IMR-90 (cell line): ENCODE measurements at regions not wholly inside any gene's neighbourhood (a gene's known extent, or its start where the extent isn't known, plus 50 kb on each side); places are given as distances from the start of the nearest gene placed in this dataset.

Source experiments
- ATAC-seq: fragments of 200-7000 bp; cut with Tn5 transposase; 2 replicates; pipeline ENCODE4 v1.9.1; 2020; ENCODE audit warnings: low read depth, mild to moderate bottlenecking, moderate library complexity
- BruUV-seq: library from RNA; stranded (reverse); fragments of 400-500 nt; replicated peaks from 2 replicates; lab custom pipeline; 2021; lab: Mats Ljungman, UMichigan
- CTCF ChIA-PET: fragments of 300-600 bp; formaldehyde crosslinking; extraction: SDS; loops from one replicate; lab custom pipeline; 2021; ENCODE audit warnings: antibody characterized with exemption; lab: Yijun Ruan, JAX
- POLR2A ChIA-PET: fragments of 300-600 bp; sonication (Branson Sonifier 250); formaldehyde crosslinking; loops from one replicate; lab custom pipeline; 2022; ENCODE audit warnings: antibody characterized with exemption; ENCODE audit not compliant: unreplicated experiment; lab: Charles Lee
- DNase-seq: peaks from one replicate; pipeline ENCODE4 v3.0.0; 2013
- H2AFZ ChIP-seq: replicated peaks from 2 replicates; pipeline ENCODE3; 2013; ENCODE audit warnings: low read length, mild to moderate bottlenecking; ENCODE audit not compliant: poor library complexity
- H2AK5ac ChIP-seq: 2 replicates; pipeline ENCODE4 v1.6.1; 2013; ENCODE audit warnings: low read depth, low read length, inconsistent platforms
- H2AK9ac ChIP-seq: replicated peaks from 2 replicates; pipeline ENCODE3; 2013; ENCODE audit warnings: mild to moderate bottlenecking, low read depth, low read length, moderate library complexity; ENCODE audit not compliant: poor library complexity
- H2BK120ac ChIP-seq: 2 replicates; pipeline ENCODE4 v1.6.1; 2013; ENCODE audit warnings: low read depth, low read length, inconsistent platforms
- H2BK15ac ChIP-seq: 3 replicates; pipeline ENCODE4 v1.6.1; 2013; ENCODE audit warnings: low read depth, low read length, inconsistent platforms
- H2BK20ac ChIP-seq: 2 replicates; pipeline ENCODE4 v1.6.1; 2013; ENCODE audit warnings: low read depth, mild to moderate bottlenecking, inconsistent platforms, low read length, moderate library complexity
- H2BK5ac ChIP-seq: 2 replicates; pipeline ENCODE4 v1.6.1; 2013; ENCODE audit warnings: mild to moderate bottlenecking, low read depth, low read length, inconsistent platforms; ENCODE audit not compliant: poor library complexity, severe bottlenecking
- H3K14ac ChIP-seq: replicated peaks from 2 replicates; pipeline ENCODE4 v1.6.1; 2013; ENCODE audit warnings: low read depth, low read length, inconsistent platforms
- H3K18ac ChIP-seq: 2 replicates; pipeline ENCODE4 v1.6.1; 2013; ENCODE audit warnings: low read depth, low read length, control low read depth
- H3K23ac ChIP-seq: 2 replicates; pipeline ENCODE4 v1.6.1; 2013; ENCODE audit warnings: low read depth, low read length, inconsistent platforms
- H3K27ac ChIP-seq: 2 replicates; pipeline ENCODE4 v1.5.1; 2013; ENCODE audit warnings: mild to moderate bottlenecking, control low read depth, low read length; ENCODE audit not compliant: insufficient read depth
- H3K27me3 ChIP-seq: 2 replicates; pipeline ENCODE4 v1.6.1; 2013; ENCODE audit warnings: low read length; ENCODE audit not compliant: control insufficient read depth, insufficient read depth
- H3K36me3 ChIP-seq: 2 replicates; pipeline ENCODE4 v1.6.1; 2013; ENCODE audit warnings: low read length, mixed read lengths; ENCODE audit not compliant: control insufficient read depth, insufficient read depth
- H3K4ac ChIP-seq: 2 replicates; pipeline ENCODE4 v1.6.1; 2013; ENCODE audit warnings: low read depth, low read length, inconsistent platforms
- H3K4me1 ChIP-seq: 2 replicates; pipeline ENCODE4 v1.6.1; 2013; ENCODE audit warnings: low read length, mixed read lengths; ENCODE audit not compliant: control insufficient read depth, insufficient read depth
- H3K4me2 ChIP-seq: 2 replicates; pipeline ENCODE4 v1.6.1; 2013; ENCODE audit warnings: low read depth, mild to moderate bottlenecking, control low read depth, low read length, moderate library complexity
- H3K4me3 ChIP-seq: 2 replicates; pipeline ENCODE4 v1.5.1; 2013; ENCODE audit warnings: low read depth, mild to moderate bottlenecking, control low read depth, low read length, moderate library complexity; ENCODE audit not compliant: insufficient read depth
- H3K56ac ChIP-seq: 2 replicates; pipeline ENCODE4 v1.6.1; 2013; ENCODE audit warnings: low read length, inconsistent platforms; ENCODE audit not compliant: insufficient read depth; ENCODE audit errors: extremely low read depth
- H3K79me1 ChIP-seq, 2 experiments: 2 replicates each; pipeline ENCODE4 v1.6.1; 2013; ENCODE audit warnings: low read length in 2 of 2, inconsistent platforms in 1 of 2, low read depth in 1 of 2
- H3K9ac ChIP-seq: 2 replicates; pipeline ENCODE4 v1.6.1; 2013; ENCODE audit warnings: low read depth, low read length, control low read depth
- H3K9me1 ChIP-seq: 2 replicates; pipeline ENCODE4 v1.6.1; 2013; ENCODE audit warnings: low read length, inconsistent platforms; ENCODE audit not compliant: insufficient read depth
- H3K9me3 ChIP-seq: 2 replicates; pipeline ENCODE4 v1.6.1; 2013; ENCODE audit warnings: low read length; ENCODE audit not compliant: control insufficient read depth, insufficient read depth
- H4K20me1 ChIP-seq: 2 replicates; pipeline ENCODE4 v1.6.1; 2013; ENCODE audit warnings: low read length, inconsistent platforms; ENCODE audit not compliant: insufficient read depth
- H4K5ac ChIP-seq: 2 replicates; pipeline ENCODE4 v1.6.1; 2013; ENCODE audit warnings: mild to moderate bottlenecking, low read depth, low read length, control low read depth
- H4K8ac ChIP-seq, 2 experiments: 2 replicates each; pipeline ENCODE4 v1.6.1; 2013; ENCODE audit warnings: low read depth in 2 of 2, low read length in 2 of 2, control low read depth in 1 of 2, inconsistent platforms in 1 of 2
- H4K91ac ChIP-seq: 2 replicates; pipeline ENCODE4 v1.6.1; 2013; ENCODE audit warnings: low read depth, low read length, inconsistent platforms; ENCODE audit not compliant: insufficient read depth
- CEBPB ChIP-seq: IDR thresholded peaks from 2 replicates; pipeline ENCODE4 v1.6.1; 2012; ENCODE audit warnings: low read depth, low read length, improper control_type of control experiment
- CHD1 ChIP-seq: IDR thresholded peaks from 2 replicates; pipeline ENCODE4 v1.6.1; 2012; ENCODE audit warnings: low read depth, low read length, improper control_type of control experiment
- CTCF ChIP-seq: conservative IDR thresholded peaks from 2 replicates; pipeline ENCODE4 v1.5.1; 2012; ENCODE audit warnings: mild to moderate bottlenecking, low read depth, low read length, improper control_type of control experiment
- MAFK ChIP-seq: IDR thresholded peaks from 2 replicates; pipeline ENCODE4 v1.6.1; 2012; ENCODE audit warnings: low read depth, low read length, improper control_type of control experiment
- MAZ ChIP-seq: IDR thresholded peaks from 2 replicates; pipeline ENCODE4 v1.6.1; 2012; ENCODE audit warnings: low read depth, mild to moderate bottlenecking, low read length, improper control_type of control experiment, moderate library complexity, borderline replicate concordance
- NFE2L2 ChIP-seq: fragments of 150-350 bp; IDR thresholded peaks from 2 replicates; pipeline ENCODE4 v1.6.1; 2016; ENCODE audit warnings: low read depth, mild to moderate bottlenecking, low read length
- POLR2A ChIP-seq: IDR thresholded peaks from 2 replicates; pipeline ENCODE4 v1.6.1; 2012; ENCODE audit warnings: mild to moderate bottlenecking, low read depth, low read length
- RAD21 ChIP-seq: IDR thresholded peaks from 2 replicates; pipeline ENCODE4 v1.6.1; 2012; ENCODE audit warnings: low read length, improper control_type of control experiment
- RFX5 ChIP-seq: IDR thresholded peaks from 2 replicates; pipeline ENCODE4 v1.8.0; 2012; ENCODE audit warnings: low read depth, mild to moderate bottlenecking, low read length, moderate library complexity
- USF2 ChIP-seq: fragments of 150-350 bp; IDR thresholded peaks from 2 replicates; pipeline ENCODE4 v1.6.1; 2017; ENCODE audit warnings: mild to moderate bottlenecking, antibody characterized with exemption, low read length, low read depth
- WGBS, 2 experiments: methylation state at CpG; one replicate each; pipeline versions ENCODE4 v1.1.5 to v1.1.7; 2013; ENCODE audit warnings: missing lambda C conversion rate in 2 of 2; ENCODE audit not compliant: insufficient read length in 1 of 2; ENCODE audit errors: extremely low coverage in 2 of 2; 5-methylcytosine and 5-hydroxymethylcytosine counted together
- dilution Hi-C: fragments of 300-500 bp; cut with HindIII; formaldehyde crosslinking; loops from one replicate; pipeline ENCODE4 v1.14.3; 2018; ENCODE audit warnings: low sequenced_read_pairs; ENCODE audit not compliant: unreplicated experiment
- in situ Hi-C: fragments of 300-500 bp; cut with MboI; formaldehyde crosslinking; loops from 3 replicates; pipeline ENCODE4 v1.14.3; 2019; ENCODE audit warnings: low sequenced_read_pairs, inconsistent platforms, mixed read lengths
- intact Hi-C: fragments of 100-400 bp; cut with micrococcal nuclease; formaldehyde crosslinking; loops from 2 replicates; pipeline ENCODE4 v1.10.0; 2022

DNA sequence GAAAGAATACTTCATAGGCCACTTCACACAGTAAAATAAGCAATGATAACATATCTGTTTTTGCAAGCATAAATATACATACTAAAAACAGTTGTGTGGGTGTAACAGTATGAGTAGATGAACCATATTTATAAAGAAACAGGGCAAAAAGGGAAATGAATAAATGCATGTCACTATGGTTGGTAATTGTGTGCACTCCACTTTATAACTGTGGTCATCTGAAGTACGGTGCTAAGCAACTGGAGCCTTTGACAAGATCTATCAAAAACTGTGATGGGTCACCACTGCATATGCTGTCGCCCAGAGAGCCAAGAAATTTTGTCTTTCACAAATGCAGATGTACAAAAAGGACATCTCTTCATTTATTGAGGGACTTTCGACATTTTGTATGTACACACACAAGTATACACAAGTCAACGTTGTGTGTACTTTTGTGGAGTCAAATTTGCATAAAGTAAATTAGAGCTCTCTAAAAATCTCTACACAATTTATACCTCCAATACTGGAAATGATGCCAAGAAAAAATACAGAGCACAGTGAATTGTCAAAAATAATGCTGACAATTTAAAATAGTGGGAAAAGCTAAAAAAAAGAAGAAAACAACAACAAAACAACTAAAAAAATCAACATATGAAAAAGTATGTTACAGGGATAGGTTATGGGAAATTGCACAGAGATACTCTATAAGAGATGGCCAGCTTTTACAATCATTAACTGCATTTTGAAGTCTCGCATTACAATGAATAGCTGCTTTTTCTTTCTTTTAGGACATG is 123.1 kb upstream of the ENPEP start:
- H3K4me3 ChIP-seq: no peak overlapping the region
- no peak overlapping the region for H2AK5ac ChIP-seq
- H3K27ac ChIP-seq: no peak overlapping the region
- ChIA-PET POLR2A (no interaction called here), CTCF (interaction anchor here (1.2 kb wide), 1 partner anchor 12 kb away, joined by 3 read pairs; no protein-coding TSS in a partner anchor)
- no peaks in the 10 kb centered on the region for H3K9me3 ChIP-seq
- H3K27me3 ChIP-seq: no peaks in the 10 kb centered on the region
- no TSS peak for BruUV-seq
- H2BK20ac ChIP-seq: no peak overlapping the region
- H3K9me1 ChIP-seq: no peaks in the 10 kb centered on the region
- no peak overlapping the region for H2BK120ac ChIP-seq
- H2BK15ac ChIP-seq: no peak overlapping the region
- no peak overlapping the region for H2AFZ ChIP-seq
- H3K36me3 ChIP-seq: no peaks in the 10 kb centered on the region
- no peaks in the 10 kb centered on the region for H3K4me1 ChIP-seq
- H4K8ac ChIP-seq: no peak overlapping the region
- H2AK9ac ChIP-seq: no peak overlapping the region
- no CpG with 5 or more reads among the region's 5 CpGs for WGBS, 2 experiments
- H4K20me1 ChIP-seq: no peaks in the 10 kb centered on the region
- H3K4ac ChIP-seq: no peak overlapping the region
- no peak overlapping the region for H3K23ac ChIP-seq
- DNase-seq (no peak), ATAC-seq (no peak)
- no peaks in the 10 kb centered on the region for H3K79me1 ChIP-seq
- intact Hi-C loops: no loop called here
- no peak overlapping the region for H3K56ac ChIP-seq
- dilution Hi-C loops: no loop called here
- no peak overlapping the region for H4K5ac ChIP-seq
- H3K9ac ChIP-seq: no peak overlapping the region
- no peak overlapping the region for H3K4me2 ChIP-seq
- H4K91ac ChIP-seq: no peak overlapping the region
- H3K14ac ChIP-seq: no peak overlapping the region
- no peak for TF ChIP-seq RFX5
- TF ChIP-seq RAD21: no peak
- TF ChIP-seq CEBPB: no peak
- no peak for TF ChIP-seq USF2
- no peak for TF ChIP-seq CTCF
- TF ChIP-seq CHD1: no peak
- TF ChIP-seq MAZ: no peak
- no peak for TF ChIP-seq MAFK
- TF ChIP-seq NFE2L2: no peak
- no peak for TF ChIP-seq POLR2A
- no peak overlapping the region for H3K18ac ChIP-seq
- in situ Hi-C loops: no loop called here
- H2BK5ac ChIP-seq: no peak overlapping the region
